ENCODE measurements at regions not wholly inside any gene's neighbourhood (a gene's known extent, or its start where the extent isn't known, plus 50 kb on each side); places are given as distances from the start of the nearest gene placed in this dataset.

DNA sequence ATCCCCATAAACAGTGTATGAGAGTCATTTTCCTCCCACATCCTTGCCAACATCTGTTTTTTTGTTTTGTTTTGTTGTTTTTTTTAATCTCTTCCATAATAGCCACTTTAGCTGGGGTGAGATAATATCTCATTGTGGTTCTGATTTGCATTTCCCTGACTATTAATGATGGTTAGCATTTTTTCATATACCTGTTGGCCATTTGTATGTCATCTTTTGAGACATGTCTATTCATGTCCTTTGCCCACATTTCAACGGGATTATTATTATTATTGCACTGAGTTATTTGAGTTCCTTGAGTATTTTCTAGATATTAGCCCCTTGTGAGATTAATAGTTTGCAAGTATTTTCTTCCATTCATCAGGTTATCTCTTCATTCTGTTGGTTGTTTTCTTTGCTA lies 223.3 kb downstream of the LPIN1 start:
- peaks cover 7% of the 10 kb centered on the region for H3K36me3 Mint-ChIP-seq
- H3K4me3 Mint-ChIP-seq, result no peak overlapping the region
- no peaks in the 10 kb centered on the region for H3K4me1 Mint-ChIP-seq (ENCODE audit: low read depth)
- intact Hi-C loops (cut with micrococcal nuclease), result no loop called here
- CTCF ChIA-PET, result no interaction called here
- POLR2A ChIA-PET, result no interaction called here
- H3K27me3 Mint-ChIP-seq, result no peaks in the 10 kb centered on the region
- no peak overlapping the region for H3K27ac Mint-ChIP-seq
- H3K9me3 Mint-ChIP-seq, result peaks cover 17% of the 10 kb centered on the region
- DNase-seq, result no peak

- Mint-ChIP-seq H3K4me1 (ENCODE audit: low read depth) (no peaks in the 10 kb centered on the region), H3K27ac (no peak overlapping the region), H3K9me3 (peaks cover 22% of the 10 kb centered on the region), H3K4me3 (no peak overlapping the region), H3K27me3 (peaks cover 10% of the 10 kb centered on the region), H3K36me3 (peaks cover 12% of the 10 kb centered on the region)
- intact Hi-C loops (cut with micrococcal nuclease), result no loop called here
- POLR2A ChIA-PET, result no interaction called here
- CTCF ChIA-PET, result no interaction called here
- DNase-seq, result no peak
Measured at GRCh38 chr2:11974573-11974972, 228.1 kb downstream of the LPIN1 start.

- ChIA-PET CTCF (no interaction called here), POLR2A (no interaction called here)
- Mint-ChIP-seq H3K36me3 (peaks cover 12% of the 10 kb centered on the region), H3K27me3 (peaks cover 10% of the 10 kb centered on the region), H3K4me3 (no peak overlapping the region), H3K9me3 (peaks cover 22% of the 10 kb centered on the region), H3K27ac (no peak overlapping the region), H3K4me1 (ENCODE audit: low read depth) (no peaks in the 10 kb centered on the region)
- DNase-seq, result no peak
- intact Hi-C loops (cut with micrococcal nuclease), result no loop called here
Measured at GRCh38 chr2:11975373-11975772, 228.9 kb downstream of the LPIN1 start.

GRCh38 chr2:11976073-11976472 lies 229.6 kb downstream of the LPIN1 start:
- Mint-ChIP-seq H3K4me3 (no peak overlapping the region), H3K36me3 (peaks cover 12% of the 10 kb centered on the region), H3K27ac (no peak overlapping the region), H3K4me1 (ENCODE audit: low read depth) (no peaks in the 10 kb centered on the region), H3K9me3 (peaks cover 22% of the 10 kb centered on the region), H3K27me3 (peaks cover 10% of the 10 kb centered on the region)
- ChIA-PET POLR2A (no interaction called here), CTCF (no interaction called here)
- intact Hi-C loops (cut with micrococcal nuclease), result no loop called here
- no peak for DNase-seq

DNA sequence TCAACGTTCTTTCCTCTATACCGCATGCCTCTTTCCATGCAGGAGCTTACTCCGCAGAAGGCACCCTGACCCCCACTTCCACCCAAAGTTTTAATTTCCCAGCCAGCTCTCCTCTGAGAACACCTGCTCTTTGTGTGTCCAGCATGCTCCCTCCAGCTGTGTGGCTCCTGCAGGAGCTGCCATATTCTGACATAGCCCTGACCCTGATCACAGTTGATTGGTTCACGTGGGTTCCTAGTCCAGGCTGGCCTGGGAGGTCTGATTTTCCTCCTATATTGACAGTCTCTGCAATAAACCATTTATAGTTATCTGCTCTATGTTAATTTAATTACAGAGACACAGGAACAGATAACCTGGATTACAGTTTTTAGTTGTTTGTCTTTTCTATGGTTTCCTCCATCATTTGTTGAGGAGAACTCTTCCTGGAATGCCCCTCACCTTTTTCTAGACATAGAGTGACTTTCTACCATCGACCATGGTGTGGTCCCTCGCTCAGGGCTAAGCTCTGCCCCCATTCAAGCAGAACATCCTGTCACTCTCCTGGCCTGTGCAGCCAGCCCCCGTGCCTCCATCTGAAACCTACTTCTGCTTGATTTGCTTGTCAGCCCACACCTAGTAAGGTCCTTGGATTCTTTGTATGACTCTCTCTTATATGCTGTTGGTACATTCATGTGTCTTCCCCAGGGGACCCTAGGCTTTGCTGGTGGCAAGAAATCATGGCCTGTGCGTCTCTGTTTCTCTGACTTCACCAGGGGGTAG lies 231.5 kb downstream of the LPIN1 start:
- ChIA-PET CTCF (no interaction called here), POLR2A (no interaction called here)
- Mint-ChIP-seq H3K4me3 (no peak overlapping the region), H3K9me3 (peaks cover 24% of the 10 kb centered on the region), H3K36me3 (peaks cover 11% of the 10 kb centered on the region), H3K27ac (no peak overlapping the region), H3K4me1 (ENCODE audit: low read depth) (no peaks in the 10 kb centered on the region), H3K27me3 (peaks cover 10% of the 10 kb centered on the region)
- intact Hi-C loops (cut with micrococcal nuclease), result no loop called here
- no peak for DNase-seq

DNA sequence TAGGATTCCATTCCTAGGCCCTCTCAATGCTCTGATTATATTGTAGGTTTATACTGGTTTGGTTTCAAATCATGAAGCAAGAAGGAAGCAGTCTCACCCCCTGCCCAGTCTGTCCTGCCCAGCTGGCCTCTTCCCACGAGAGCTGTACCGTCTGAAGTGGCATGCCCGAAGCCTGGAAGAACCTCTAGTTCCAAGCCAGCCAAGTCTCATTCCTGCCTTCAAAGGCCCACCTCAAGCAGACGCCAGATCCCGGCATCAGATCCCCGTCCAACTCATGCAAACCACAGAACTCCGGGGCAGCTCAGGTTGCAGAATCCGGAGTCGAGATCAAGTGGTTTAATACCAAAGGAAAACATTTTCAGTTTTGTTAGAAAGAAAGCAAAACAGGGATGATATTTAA lies 234.4 kb downstream of the LPIN1 start:
- no peaks in the 10 kb centered on the region for H3K36me3 Mint-ChIP-seq
- POLR2A ChIA-PET, result no interaction called here
- peaks cover 5% of the 10 kb centered on the region for H3K9me3 Mint-ChIP-seq
- no peak overlapping the region for H3K4me3 Mint-ChIP-seq
- no peaks in the 10 kb centered on the region for H3K4me1 Mint-ChIP-seq (ENCODE audit: low read depth)
- peaks cover 13% of the 10 kb centered on the region for H3K27me3 Mint-ChIP-seq
- intact Hi-C loops (cut with micrococcal nuclease), result no loop called here
- CTCF ChIA-PET, result no interaction called here
- H3K27ac Mint-ChIP-seq, result no peak overlapping the region
- DNase-seq, result no peak

GRCh38 chr2:11983401-11983800 lies 237.0 kb downstream of the LPIN1 start:
- ChIA-PET CTCF (no interaction called here), POLR2A (no interaction called here)
- Mint-ChIP-seq H3K9me3 (peaks cover 5% of the 10 kb centered on the region), H3K27me3 (peaks cover 9% of the 10 kb centered on the region), H3K4me3 (no peak overlapping the region), H3K36me3 (no peaks in the 10 kb centered on the region), H3K4me1 (ENCODE audit: low read depth) (no peaks in the 10 kb centered on the region), H3K27ac (no peak overlapping the region)
- DNase-seq, result no peak
- intact Hi-C loops (cut with micrococcal nuclease), result no loop called here

GRCh38 chr2:11983870-11984269 lies 237.4 kb downstream of the LPIN1 start:
- H3K9me3 Mint-ChIP-seq, result peaks cover 5% of the 10 kb centered on the region
- DNase-seq, result no peak
- no peaks in the 10 kb centered on the region for H3K36me3 Mint-ChIP-seq
- no peak overlapping the region for H3K27ac Mint-ChIP-seq
- no peaks in the 10 kb centered on the region for H3K4me1 Mint-ChIP-seq (ENCODE audit: low read depth)
- ChIA-PET POLR2A (no interaction called here), CTCF (no interaction called here)
- no peak overlapping the region for H3K4me3 Mint-ChIP-seq
- intact Hi-C loops (cut with micrococcal nuclease), result no loop called here
- peaks cover 11% of the 10 kb centered on the region for H3K27me3 Mint-ChIP-seq

GRCh38 chr2:11984316-11985158 lies 238.1 kb downstream of the LPIN1 start:
- CTCF ChIA-PET, result no interaction called here

GRCh38 chr2:11985817-11986566 lies 239.6 kb downstream of the LPIN1 start:
- Mint-ChIP-seq H3K36me3 (no peaks in the 10 kb centered on the region), H3K9me3 (peaks cover 5% of the 10 kb centered on the region), H3K4me1 (ENCODE audit: low read depth) (no peaks in the 10 kb centered on the region), H3K27me3 (peaks cover 8% of the 10 kb centered on the region), H3K4me3 (no peak overlapping the region), H3K27ac (no peak overlapping the region)
- intact Hi-C loops (cut with micrococcal nuclease), result no loop called here
- DNase-seq, result no peak
- ChIA-PET CTCF (no interaction called here), POLR2A (no interaction called here)

More at GRCh38 chr2:11984316-11985158, 238.1 kb downstream of the LPIN1 start:
- intact Hi-C loops (cut with micrococcal nuclease), result no loop called here
- no peak for DNase-seq
- Mint-ChIP-seq H3K9me3 (peaks cover 5% of the 10 kb centered on the region), H3K27ac (no peak overlapping the region), H3K4me3 (no peak overlapping the region), H3K36me3 (no peaks in the 10 kb centered on the region), H3K27me3 (peaks cover 8% of the 10 kb centered on the region), H3K4me1 (ENCODE audit: low read depth) (no peaks in the 10 kb centered on the region)
- POLR2A ChIA-PET, result no interaction called here

DNA sequence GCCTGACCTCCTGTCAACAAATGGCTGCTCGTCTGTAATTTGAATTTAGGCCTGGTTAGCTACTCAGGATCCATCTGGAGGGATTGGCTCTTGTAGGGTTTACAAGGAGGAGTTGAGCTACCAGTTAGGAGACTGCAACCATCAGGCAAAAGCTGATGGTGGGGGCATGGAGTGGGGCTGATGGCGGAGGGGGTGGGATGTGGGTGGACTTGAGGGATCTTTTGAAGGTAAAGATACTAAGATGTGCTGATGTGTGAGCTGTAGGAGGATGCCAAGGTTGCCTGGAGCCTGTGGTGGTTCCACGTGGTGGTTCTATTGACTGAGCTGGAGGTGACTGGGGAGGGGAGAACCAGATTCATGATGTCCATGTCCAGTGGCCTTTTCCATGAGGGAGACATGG lies 240.7 kb downstream of the LPIN1 start:
- H3K27ac Mint-ChIP-seq, result no peak overlapping the region
- no peaks in the 10 kb centered on the region for H3K4me1 Mint-ChIP-seq (ENCODE audit: low read depth)
- H3K4me3 Mint-ChIP-seq, result no peak overlapping the region
- DNase-seq, result no peak
- POLR2A ChIA-PET, result no interaction called here
- H3K36me3 Mint-ChIP-seq, result no peaks in the 10 kb centered on the region
- peaks cover 5% of the 10 kb centered on the region for H3K9me3 Mint-ChIP-seq
- CTCF ChIA-PET, result no interaction called here
- intact Hi-C loops (cut with micrococcal nuclease), result no loop called here
- peaks cover 10% of the 10 kb centered on the region for H3K27me3 Mint-ChIP-seq

DNA sequence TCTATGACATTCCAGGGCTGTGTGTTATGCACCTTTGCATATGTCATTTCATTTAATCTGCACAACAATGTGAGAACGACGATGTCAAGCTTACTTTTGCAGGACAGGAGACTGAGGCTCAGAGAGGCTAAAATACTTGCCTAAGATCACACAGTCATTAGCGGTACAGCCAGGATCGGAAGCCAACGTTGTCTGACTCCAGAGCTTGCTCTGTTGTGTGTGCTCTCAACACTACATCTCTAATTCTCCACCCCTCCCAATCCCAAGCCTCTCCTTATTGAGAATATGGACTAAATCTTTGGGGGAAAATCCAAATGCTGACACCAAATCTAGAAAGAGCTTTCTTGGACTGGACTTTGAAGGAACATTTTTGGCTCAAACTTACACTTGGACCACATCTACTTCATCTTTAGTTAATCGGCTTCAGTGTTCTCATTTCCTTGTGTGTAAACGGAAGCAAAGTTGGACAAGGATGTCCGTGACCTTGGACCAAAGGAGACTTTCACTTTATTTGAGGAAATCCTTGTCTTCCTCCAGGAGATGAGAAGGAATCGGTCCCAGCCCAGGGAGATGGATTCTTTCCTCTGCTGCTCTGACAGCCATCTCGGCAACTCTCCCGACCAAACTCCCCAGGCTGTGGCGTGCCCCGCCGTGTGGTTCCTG lies 242.4 kb downstream of the LPIN1 start:
- no peaks in the 10 kb centered on the region for H3K4me1 Mint-ChIP-seq (ENCODE audit: low read depth)
- H3K36me3 Mint-ChIP-seq, result peaks cover 3% of the 10 kb centered on the region
- ChIA-PET CTCF (no interaction called here), POLR2A (no interaction called here)
- H3K9me3 Mint-ChIP-seq, result no peaks in the 10 kb centered on the region
- no peak overlapping the region for H3K27ac Mint-ChIP-seq
- intact Hi-C loops (cut with micrococcal nuclease), result no loop called here
- peaks cover 17% of the 10 kb centered on the region for H3K27me3 Mint-ChIP-seq
- DNase-seq, result no peak
- no peak overlapping the region for H3K4me3 Mint-ChIP-seq

Measured in activated CD4-positive, alpha-beta memory T cell treated with anti-CD3 and anti-CD28 coated beads for 36 hours (primary cell).